ENCODE measurements at regions not wholly inside any gene's neighbourhood (a gene's known extent, or its start where the extent isn't known, plus 50 kb on each side); places are given as distances from the start of the nearest gene placed in this dataset.

DNA sequence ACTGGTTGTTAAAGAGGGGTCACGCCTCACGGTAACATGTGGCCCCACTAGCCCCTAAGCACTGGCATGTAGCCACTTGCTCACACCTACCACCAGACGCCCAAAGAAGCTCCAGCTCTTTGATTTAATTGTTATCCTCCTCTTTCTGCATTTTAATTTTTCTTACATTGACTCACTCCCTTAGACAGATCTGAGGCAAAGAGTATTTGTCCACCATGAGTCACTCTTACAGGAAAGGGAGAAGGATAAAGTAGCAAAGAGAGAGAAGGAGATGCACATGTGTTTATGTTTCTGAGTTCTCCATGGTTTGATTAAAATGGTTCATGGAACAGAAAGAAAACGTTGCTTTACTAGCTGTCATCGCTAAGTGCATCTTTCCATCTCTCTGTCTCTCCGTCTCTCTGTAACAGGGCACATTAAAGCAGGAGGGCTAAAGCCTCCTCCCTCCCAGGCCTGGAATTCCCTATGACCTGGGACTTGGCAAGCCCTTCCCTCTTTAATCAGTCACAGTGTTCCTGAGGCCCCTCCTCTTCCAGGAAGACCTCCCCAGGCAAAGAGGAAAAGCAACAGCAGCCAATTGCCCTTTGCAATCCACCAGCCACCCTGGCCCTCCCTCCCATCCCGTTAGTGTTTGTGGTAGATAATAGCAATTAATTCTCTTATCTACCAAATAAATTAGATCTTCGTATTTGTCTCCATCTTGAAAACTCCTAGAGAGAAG is 112.8 kb upstream of the TSHZ2 start:
- no peak for DNase-seq

DNA sequence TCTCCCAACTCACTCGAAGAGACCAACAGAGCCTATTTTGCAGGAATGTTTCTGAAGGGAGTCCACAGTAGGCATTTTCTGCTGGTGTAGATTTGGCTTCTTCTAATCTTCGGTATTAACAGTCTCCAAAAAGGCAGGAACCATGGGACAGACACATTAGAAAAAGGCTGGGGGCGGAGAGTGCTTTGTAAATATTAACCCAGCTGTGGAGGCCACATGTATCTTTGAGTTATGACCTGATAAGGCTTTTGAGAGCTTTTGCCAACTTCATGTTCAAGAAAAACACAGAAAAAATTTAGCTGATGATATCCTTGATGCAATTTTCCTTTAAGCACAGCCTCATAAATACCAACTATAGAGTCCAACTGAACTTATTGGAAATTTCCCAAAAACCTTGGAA is 119.4 kb upstream of the TSHZ2 start:
- DNase-seq, result no peak

GRCh38 chr20:52847731-52848359 is 124.3 kb upstream of the TSHZ2 start:
- no peak for DNase-seq

DNA sequence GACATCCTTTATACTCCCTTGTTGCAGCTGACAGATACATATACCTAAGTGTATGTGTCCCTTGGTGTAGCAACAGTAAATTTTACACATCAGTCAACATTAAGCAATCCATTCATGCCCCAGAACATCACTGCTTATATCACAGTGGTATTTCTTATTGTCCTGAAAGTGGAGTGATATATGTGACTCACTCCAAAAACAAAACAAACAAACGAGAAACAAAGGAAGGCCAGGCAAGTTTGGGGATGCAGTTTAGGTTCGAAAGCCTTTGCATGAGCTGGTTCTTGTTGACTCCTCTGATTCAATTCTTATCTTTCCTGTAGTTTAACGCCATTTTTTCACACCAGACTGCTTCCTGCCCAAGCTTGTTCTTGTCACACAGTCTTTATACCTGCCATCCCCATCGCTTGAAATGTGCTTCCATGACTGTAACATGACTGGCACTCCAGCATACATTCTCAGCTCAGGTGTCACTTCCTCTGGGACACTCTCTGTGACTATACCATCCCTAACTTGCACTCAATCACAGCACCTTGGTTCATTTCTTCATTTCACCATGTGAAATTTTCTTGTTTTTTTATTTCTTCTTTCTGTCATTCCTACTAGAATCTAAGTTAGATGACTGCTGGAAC is 125.0 kb upstream of the TSHZ2 start:
- DNase-seq, result no peak

- no peak for DNase-seq
These were observed 127.1 kb upstream of the TSHZ2 start for GRCh38 chr20:52845044-52845443.

- no peak for DNase-seq
These were observed 128.7 kb upstream of the TSHZ2 start for GRCh38 chr20:52843425-52843824.

DNA sequence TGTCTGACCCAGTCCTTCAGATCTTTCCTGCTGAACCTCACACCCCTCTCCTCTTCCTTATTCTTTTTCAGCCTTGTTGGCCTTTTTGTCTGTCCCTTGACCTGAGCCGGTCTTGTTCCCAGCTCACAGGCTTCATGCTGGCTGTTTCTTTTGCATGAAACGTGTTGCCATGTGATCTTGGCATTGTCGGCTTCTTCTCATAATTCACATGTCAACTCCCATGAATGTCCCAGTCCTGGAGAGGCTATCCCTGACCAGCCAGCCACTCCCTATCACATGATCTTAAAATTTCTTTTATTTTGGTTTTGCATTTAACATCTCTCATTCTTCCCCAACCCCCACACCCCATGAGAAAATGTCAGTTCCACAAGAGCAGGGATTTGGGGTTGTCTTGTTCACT is 131.2 kb upstream of the TSHZ2 start:
- DNase-seq, result no peak

DNA sequence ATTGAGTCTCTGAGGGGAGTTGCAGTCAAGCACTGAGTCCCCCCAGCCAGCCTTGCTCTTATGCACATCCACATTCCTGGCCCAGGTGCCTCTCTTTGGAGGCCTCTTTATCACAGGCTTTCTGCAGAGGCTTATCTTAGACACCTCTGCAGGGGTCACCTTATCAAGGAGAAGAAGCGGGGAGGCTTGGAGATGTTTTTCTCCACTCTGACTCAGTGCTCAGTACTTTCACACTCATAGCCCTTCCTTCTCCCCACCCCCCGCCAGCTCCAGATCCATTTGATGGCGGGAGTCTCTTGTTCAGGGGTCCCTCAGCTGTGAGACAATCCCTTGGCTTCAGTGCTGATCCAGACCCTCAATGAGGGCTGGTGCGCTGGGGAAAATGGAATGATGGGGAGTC is 132.1 kb upstream of the TSHZ2 start:
- no peak for DNase-seq

- DNase-seq, result no peak
These were observed 133.5 kb upstream of the TSHZ2 start for GRCh38 chr20:52838510-52839241.

DNA sequence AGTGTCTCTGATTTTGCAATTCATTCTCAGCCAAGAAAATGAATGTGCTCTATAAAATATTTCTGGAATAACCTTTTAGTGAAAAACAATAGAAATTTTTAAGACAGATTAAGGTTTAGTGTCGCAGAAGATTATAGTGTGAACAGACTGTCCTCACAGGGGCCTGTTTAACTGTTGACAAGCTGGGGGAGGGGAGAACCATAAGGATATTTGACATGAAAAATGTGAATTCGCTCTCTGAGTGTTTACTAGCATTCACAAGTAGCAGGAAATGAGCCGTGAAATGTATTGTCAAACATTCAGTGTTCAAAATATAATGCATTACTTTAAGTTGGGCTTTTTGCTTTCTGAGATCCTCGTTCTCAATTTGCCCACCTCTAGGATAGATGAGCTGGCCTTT is 134.8 kb upstream of the TSHZ2 start:
- no peak for DNase-seq

GRCh38 chr20:52833901-52834300 is 138.3 kb upstream of the TSHZ2 start:
- DNase-seq, result no peak

DNA sequence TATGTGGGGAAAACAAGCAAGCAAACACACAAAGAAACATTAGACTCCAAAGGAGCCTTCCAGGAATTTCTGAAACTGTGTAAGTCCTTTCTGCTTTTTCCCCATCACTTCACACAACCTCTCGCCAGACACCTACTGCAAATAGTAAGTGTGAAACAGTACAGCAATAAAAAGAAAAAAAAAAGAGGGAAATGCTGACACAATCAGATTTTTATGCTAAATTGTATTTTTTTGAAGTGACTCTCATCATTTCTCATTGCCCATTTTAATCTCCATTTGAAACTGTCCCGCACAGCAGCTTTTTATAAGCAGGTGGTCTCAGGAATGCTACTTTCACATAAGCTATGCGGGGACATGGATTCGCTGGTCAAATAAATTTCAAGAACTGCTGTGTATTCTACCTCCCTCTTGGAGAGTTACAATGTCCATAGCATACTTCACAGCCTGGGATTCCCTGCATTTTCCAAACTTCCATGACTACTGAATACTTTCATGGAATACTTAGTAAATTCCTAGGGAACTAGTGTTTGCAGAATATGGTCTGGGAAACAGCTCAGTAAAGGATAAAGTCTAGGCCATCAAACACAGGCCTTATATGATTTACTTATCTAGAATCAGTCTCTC is 139.9 kb upstream of the TSHZ2 start:
- DNase-seq, result no peak

DNA sequence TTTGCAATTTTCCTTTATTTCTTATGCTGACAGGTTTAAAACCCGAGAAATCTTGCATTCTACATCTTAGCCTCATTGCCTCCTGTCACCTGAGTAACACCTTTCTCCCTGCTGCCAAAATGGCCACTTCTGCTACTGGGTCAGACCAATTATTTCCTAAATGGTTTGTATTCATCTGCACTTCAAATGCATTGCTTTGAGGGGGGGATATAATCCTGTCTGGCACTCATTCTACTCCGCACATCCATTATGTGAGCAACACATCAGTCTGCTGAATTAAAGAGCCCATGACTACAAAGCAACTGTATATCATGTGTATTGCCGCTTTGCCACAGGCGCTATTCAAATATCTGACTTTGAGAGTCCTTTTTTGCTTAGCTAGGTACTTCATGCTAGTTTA is 141.6 kb upstream of the TSHZ2 start:
- DNase-seq, result no peak

- no peak for DNase-seq
These were observed 143.0 kb upstream of the TSHZ2 start for GRCh38 chr20:52829111-52829510.

- DNase-seq, result no peak
These were observed 144.0 kb upstream of the TSHZ2 start for GRCh38 chr20:52828199-52828598.

DNA sequence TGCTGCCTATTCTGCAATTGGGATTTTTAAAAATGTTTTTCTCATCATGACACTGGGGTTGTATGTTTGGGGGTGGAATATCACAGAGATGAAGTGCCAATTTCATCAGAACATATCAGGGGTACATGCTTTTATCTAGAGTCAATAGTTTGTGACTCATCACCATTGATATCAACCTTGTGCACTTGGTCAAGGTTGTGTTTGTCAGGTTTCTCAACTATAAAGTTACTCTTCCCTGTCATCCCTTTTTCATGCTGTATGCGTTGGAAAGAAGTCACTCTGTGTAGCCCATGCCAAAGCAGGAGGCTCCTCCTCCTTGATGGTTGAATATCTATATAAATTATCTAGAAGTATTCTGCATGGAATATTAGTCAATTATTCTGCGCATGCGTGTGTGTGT is 145.4 kb upstream of the TSHZ2 start:
- DNase-seq, result no peak

DNA sequence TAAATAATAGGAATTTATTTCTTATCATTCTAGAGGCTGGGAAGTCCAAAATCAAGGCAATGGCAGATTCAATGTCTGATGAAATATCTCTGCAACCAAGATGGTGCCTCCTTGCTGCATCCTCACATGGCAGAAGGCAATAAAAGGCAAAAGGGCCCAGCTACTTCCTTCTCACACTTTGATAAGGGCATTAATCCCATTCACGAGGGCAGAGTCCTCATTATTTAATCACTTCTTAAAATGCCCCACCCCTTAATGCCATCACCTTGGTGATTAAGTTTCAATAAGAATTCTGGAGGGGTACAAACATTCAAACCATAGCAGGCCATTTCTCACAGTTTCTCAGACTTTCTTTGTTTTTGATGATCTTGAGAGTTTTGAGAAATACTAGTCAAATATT is 145.8 kb upstream of the TSHZ2 start:
- no peak for DNase-seq

DNA sequence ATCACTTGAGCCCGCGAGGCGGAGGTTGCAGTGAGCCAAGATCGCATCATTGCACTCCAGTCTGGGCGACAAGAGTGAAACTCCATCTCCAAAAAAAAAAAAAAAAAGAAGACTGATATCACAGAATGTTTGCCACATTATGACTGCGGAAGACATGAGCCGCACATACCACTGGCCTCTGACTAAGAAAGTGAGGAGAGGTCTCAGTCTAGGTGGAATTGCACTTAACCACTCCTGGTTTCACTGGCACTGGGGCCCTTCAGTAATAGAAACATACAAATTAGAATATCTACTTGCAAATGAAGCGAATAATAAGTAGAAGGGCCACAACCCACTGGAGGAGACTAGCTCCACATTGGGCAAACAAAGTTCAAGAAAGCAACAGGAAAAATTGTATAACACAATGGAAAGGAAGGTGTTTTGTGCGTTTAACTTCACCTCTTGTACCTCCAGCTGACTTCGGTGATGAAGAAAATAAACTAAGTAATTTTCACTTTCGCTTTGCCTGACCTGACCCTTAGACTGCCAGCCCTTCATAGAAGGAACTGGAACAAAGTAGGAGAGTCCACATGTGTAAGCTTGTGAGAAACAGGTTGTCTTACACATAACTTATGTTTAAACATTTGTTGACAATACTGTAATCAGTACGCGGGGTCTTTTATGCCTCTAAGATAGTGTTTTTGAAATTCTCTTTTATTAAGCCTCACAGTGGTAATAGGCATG is 147.5 kb upstream of the TSHZ2 start:
- no peak for DNase-seq

DNA sequence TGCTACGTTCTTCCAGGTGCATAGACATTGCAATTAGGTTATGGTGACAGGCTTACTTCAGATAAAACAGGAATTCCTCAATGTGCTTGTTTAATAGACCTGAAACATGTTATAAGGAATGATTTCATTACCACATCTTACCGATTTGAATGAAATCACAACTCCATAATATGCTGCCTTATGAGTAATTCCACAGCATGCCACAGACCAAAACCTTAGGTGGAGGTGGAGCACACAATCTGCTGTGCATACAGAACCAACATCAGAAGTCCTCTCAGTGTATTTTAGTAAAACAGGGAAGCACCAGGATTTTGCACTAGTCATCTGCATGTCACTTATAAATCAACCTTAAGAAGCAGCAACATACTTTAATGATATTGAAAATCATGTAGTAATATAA is 148.9 kb upstream of the TSHZ2 start:
- DNase-seq, result no peak

DNA sequence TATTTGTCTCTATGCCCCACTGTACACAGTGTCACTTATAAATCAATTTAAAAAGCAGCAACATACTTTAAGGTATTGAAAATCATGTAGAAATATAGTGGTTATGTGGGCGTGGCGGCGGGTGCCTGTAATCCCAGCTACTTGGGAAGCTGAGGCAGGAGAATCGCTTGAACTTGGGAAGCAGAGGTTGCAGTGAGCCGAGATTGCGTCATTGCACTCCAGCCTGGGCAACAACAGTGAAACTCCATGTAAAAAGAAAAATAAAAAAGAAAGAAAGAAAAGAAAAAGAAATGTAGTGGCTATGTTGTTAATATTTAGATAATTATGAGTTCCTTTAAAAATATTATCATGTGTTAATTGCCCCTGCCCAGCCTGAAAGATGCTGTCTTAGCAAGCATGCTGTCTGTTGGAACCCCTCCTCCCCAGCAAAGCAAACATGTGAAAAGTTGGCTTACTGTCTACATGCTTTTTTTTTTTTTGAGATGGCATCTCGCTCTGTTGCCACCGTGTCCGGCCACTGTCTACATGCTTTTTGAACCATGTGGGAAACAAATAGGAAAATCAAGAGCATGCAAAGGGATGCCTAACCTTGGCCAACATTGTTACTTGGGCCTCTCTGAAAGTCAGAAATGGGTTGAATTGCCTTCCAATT is 151.4 kb upstream of the TSHZ2 start:
- no peak for DNase-seq

- DNase-seq, result no peak
These were observed 153.7 kb upstream of the TSHZ2 start for GRCh38 chr20:52818491-52818890.

DNA sequence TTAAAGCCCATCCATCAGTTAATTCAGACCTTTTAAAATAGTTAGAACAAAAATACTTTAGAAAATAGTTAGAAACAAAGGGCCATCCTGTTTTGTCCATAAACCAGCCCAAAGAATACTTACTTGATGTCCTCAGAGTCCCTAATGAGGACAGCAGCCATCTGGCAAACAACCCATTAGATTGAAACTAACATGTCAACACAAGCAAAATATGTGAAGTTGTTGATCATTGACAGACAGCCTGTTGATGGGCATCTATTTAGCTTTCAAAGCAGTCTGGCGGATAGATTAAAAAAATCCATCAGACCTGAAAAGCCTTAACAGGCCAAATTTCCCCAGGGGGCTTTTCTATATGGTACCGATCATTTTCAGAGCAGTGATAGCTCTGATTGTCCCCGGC is 154.2 kb upstream of the TSHZ2 start:
- DNase-seq, result no peak
